HG02763 (cell line): ENCODE measurements at regions not wholly inside any gene's neighbourhood (a gene's known extent, or its start where the extent isn't known, plus 50 kb on each side); places are given as distances from the start of the nearest gene placed in this dataset.
"Not testable (repeated sequence)": the region's sequence is repeated elsewhere in the genome, so short reads cannot be mapped to it uniquely, and the experiment has no call there.

Experiments
- ATAC-seq: cut with Tn5 transposase; IDR thresholded peaks from one replicate; pipeline ENCODE4 v1.9.1; 2021; ENCODE audit warnings: mild to moderate bottlenecking, moderate library complexity; ENCODE audit not compliant: unreplicated experiment

- ATAC-seq: no peak
Observed at GRCh38 chr12:61531195-61531594, 729.0 kb upstream of the USP15 start.

- no peak for ATAC-seq
Observed at GRCh38 chr12:61536117-61536516, 724.1 kb upstream of the USP15 start.

GRCh38 chr12:61536525-61536924, 723.7 kb upstream of the USP15 start:
- no peak for ATAC-seq

- no peak for ATAC-seq
Observed at GRCh38 chr12:61538951-61539350, 721.3 kb upstream of the USP15 start.

GRCh38 chr12:61542551-61542950, 717.7 kb upstream of the USP15 start:
- ATAC-seq: no peak

GRCh38 chr12:61546296-61546695, 713.9 kb upstream of the USP15 start:
- ATAC-seq: no peak

- ATAC-seq: no peak
Observed at GRCh38 chr12:61553091-61553490, 707.1 kb upstream of the USP15 start.

GRCh38 chr12:61554268-61555008, 705.8 kb upstream of the USP15 start:
- no peak for ATAC-seq

- ATAC-seq: no peak
Observed at GRCh38 chr12:61563665-61564450, 696.3 kb upstream of the USP15 start.

- no peak for ATAC-seq
Observed at GRCh38 chr12:61564466-61564865, 695.7 kb upstream of the USP15 start.

- no peak for ATAC-seq
Observed at GRCh38 chr12:61566183-61566582, 694.0 kb upstream of the USP15 start.

- no peak for ATAC-seq
Observed at GRCh38 chr12:61574339-61574738, 685.9 kb upstream of the USP15 start.

GRCh38 chr12:61584943-61585342, 675.3 kb upstream of the USP15 start:
- ATAC-seq: no peak

GRCh38 chr12:61590864-61591263, 669.3 kb upstream of the USP15 start:
- not testable (repeated sequence) for ATAC-seq

GRCh38 chr12:61610143-61610542, 650.1 kb upstream of the USP15 start:
- ATAC-seq: no peak

- ATAC-seq: no peak
Observed at GRCh38 chr12:61629702-61630101, 630.5 kb upstream of the USP15 start.

- ATAC-seq: no peak
Observed at GRCh38 chr12:61646639-61647038, 613.6 kb upstream of the USP15 start.

GRCh38 chr12:61647566-61647965, 612.6 kb upstream of the USP15 start:
- ATAC-seq: no peak

GRCh38 chr12:61652265-61652664, 607.9 kb upstream of the USP15 start:
- no peak for ATAC-seq

GRCh38 chr12:61654698-61655097, 605.5 kb upstream of the USP15 start:
- ATAC-seq: no peak

GRCh38 chr12:61655241-61655640, 605.0 kb upstream of the USP15 start:
- ATAC-seq: no peak

GRCh38 chr12:61667676-61668075, 592.5 kb upstream of the USP15 start:
- ATAC-seq: no peak
